Activated CD4-positive, alpha-beta T cell treated with anti-CD3 and anti-CD28 coated beads for 4 hours (primary cell): ENCODE measurements at regions not wholly inside any gene's neighbourhood (a gene's known extent, or its start where the extent isn't known, plus 50 kb on each side); places are given as distances from the start of the nearest gene placed in this dataset.

Experiments
- DNase-seq, 2 donors: peaks; one replicate each; pipeline ENCODE4 v3.0.0-alpha.2; 2020

- DNase-seq = no peak
Observed at GRCh38 chr9:115262477-115262876, 144.5 kb upstream of the TNC start.

DNA sequence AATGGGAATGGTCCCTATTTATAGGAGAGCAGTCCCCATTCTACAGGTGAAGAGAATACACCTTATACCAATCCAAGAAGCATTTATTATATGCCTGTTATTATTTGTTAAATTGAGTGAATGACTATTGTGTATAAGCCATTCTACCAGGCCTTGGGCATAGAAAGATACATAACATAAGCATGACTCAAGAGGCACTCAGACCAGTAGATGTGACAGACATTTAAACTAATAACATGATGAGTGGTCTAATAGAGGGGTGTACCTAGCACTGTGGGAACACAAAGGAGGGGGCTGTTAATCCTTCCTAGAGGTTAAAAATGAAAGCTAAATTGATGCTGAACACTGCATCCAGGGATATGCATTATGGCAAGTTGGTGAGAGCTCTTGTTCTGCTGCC, 145.0 kb upstream of the TNC start:
- no peak for DNase-seq

GRCh38 chr9:115263371-115264075, 145.6 kb upstream of the TNC start:
- no peak for DNase-seq

DNA sequence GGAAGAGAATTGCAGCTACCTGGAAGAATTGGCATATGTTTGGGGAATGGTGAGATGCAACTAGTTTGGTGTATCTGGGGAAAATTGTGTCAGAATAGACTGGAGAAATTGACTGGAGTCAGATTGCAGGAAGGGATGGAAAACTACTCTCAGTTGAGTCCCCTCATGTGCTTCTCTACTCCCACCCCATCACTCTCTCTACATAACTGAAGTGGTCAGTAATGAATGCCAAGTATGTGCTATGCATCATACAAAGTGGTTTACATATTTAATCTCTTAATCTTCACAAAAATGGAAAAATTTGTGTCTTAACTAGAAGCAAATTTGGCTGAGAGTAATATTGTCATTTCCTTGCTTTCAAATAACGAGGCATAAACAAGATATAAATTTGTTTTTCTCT, 146.4 kb upstream of the TNC start:
- no peak for DNase-seq

DNA sequence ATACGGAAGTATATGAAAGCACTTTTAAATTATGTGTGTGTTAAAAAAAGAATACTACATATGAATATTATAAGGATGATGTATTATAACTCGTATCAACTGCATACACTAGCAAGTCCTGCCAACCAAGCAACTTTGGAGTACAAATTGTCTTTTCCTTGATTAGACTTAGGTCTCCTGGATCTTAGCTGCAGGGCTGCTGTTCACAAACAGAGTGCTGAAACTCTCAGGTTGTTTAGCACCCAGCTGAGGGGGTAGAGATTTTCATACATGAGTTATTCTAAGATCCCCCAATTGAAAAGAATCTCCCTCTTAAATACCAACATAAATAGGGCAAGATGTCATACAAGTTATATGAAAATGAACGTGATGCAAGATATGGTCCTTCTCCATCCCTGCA, 149.8 kb upstream of the TNC start:
- DNase-seq = no peak

GRCh38 chr9:115275753-115276152, 157.8 kb upstream of the TNC start:
- DNase-seq = no peak

- DNase-seq = no peak
Observed at GRCh38 chr9:115276621-115277020, 158.7 kb upstream of the TNC start.

DNA sequence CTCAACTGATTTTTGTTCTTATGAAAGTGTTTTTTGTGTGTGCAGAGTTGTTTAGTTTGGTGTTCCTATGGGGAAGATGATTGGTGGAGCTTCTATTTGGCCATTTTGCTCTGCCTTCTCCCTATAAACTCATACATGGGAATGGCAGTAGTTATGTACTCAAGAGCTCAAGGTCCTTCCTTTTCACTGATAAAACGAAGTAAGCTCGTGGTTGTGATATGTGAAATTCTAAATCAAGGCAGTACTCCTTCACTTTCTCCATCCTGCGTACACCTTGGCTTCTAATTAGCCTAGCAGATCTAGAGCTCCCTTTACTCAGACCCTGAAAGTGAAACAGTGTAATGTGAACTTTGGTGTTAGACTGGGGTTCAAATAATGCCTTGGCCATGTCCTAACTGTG, 159.3 kb upstream of the TNC start:
- DNase-seq = no peak

DNA sequence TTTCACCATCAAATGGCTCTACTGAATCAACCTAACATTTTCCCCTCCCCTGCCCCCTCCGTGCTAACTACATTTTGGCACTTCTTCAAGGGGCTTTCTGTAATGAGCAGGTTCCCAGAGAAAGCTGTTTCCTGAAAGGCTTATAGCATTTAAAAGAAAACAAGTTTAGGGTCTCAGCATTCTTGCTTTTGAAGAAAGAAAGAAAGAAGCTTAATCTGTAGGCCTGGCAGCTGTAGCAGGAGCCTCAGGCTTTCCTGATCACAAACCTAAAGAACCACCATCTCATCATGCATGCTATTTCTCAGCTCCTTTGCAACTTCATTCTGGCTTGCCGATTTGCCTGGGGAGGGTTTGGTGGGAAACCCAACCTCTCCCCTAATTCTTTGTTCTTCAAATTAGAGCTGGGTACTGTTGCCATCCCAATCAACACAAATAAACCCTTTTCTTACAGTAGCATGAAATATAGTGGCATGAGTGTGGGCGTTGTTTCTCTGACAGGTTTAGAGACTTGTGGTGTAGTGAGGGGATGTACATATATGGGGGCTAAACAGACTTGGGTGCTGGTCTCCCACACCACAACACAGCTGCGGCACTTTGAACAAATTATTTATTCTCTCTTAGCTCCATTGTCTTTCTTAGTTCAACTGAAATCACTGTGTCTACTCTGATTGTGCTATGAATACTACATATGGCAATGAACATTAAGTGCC, 160.5 kb upstream of the TNC start:
- no peak for DNase-seq

- no peak for DNase-seq
Observed at GRCh38 chr9:115283395-115283794, 165.4 kb upstream of the TNC start.

DNA sequence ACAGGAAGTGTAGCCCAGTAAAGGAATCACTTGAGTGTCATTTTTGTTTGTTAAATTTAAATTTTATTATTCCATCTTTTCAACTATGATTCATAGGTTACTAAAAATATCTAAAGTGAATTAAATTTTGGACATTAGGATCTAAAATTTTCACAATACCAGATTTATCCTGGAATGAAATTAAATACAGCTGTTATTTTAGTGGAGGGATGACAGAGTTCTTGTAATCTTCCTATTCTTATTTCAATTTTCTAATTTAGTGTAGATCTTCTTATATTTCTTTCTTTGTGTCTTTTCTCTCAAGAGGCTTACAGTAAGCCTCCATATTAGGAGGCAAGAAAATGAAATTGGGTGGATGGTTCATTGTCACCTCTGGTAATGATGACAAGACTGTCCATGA, 167.9 kb upstream of the TNC start:
- no peak for DNase-seq

- no peak for DNase-seq
Observed at GRCh38 chr9:115286411-115286810, 168.5 kb upstream of the TNC start.

GRCh38 chr9:115289757-115290208, 171.8 kb upstream of the TNC start:
- no peak for DNase-seq

DNA sequence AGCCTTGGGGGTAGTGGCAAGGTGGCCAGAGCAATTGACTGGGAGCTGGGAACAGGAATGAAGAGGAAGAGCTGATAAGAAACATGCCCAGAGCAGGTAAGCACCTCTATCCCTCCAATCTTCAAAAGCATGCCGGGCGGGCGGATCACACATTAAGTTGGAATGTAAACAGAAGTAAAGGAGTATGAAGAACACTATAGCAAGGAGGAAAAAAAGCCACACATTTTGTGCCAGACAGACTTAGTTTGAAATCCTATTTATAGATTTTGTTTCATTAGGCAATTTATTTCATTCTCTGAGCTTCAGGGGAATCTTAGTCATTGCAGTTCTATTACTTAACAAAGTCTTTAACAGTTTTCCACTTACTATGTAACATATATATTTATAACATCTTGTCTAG, 173.9 kb upstream of the TNC start:
- no peak for DNase-seq

DNA sequence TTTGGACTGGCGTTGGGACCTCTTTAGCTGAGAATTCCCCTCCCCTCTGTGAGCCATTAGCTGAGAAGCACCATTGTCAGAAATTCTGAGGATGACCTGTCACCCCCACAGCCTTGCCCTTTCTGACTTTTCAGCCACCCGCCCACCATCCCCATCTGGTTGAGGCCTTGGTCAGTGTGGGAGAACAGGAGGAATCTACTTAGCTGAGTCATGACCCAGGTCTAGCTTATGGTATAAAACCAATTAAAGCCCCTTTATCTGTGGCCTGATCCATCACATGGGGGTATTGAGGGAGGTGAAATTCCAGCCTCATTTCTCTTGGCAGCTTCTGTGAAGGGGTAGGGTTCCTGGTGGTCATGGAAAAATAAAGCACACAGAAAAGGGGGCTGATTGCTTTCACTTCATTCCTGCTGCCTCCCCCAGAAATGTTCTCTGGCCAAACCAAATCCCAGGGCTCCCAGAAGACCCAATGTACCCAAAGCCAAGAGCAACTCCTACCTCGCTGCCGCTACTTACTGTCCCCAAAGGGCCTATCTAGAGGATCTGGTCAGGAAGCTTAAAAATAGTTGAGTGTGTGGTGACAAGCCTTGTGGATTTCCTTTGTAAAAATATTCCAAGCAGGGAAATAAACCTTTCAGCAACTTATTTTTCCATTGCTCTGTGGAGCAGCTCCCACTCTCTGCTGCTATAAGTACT, 174.8 kb upstream of the TNC start:
- DNase-seq = no peak

- no peak for DNase-seq
Observed at GRCh38 chr9:115295734-115296133, 177.8 kb upstream of the TNC start.

DNA sequence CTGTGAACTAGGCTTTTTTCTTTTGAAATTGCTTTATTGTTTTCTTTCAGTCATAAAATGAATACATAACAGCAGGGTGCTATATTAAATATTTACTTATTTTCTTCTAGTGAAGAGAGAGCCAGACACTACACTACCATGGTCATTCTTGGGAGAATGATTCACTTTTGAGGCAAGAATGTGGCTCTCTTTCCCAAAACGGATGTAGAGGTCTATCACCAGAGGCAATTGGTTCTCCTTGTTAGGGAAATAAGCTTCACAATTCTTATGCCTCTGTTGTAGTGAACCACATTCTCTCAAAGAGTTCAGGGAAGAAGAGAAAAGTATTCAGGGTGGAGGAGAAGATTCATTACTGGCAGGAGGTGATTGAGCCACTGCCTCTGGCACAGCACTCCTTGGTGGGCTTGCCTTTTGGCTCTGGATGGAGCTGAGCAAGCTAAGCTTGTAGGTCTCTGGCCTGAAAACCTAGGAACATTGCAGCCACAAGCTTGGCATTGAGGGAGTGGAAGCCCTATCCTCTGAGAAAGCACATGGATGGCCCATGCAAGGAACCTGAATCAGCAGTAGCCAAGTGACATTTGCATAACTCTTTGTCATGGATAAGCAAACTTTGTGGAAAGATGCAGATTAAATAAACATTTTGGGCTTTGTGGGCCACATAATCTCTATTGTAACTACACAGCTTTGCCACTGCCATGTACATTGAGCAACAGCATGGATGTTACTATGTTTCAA, 179.0 kb upstream of the TNC start:
- DNase-seq = no peak

DNA sequence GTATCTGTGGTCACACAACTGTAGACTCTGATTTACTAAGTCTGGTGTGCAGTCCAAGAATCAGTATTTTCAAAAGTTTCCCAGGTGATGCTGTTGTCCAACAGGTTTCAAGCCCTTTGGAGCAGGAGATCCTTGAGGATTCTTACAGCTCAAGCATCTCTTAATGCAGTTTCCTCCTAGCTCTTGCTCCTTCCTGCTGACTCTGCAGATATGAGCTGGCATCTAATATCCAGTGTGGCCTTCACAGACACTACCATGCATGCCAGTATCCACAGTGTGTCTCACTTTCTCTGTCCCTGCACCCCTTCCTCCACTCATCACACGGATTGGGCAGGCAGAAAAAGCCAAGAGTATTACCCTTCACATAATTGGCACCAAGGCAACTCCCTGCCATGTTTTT, 182.2 kb upstream of the TNC start:
- DNase-seq = no peak

DNA sequence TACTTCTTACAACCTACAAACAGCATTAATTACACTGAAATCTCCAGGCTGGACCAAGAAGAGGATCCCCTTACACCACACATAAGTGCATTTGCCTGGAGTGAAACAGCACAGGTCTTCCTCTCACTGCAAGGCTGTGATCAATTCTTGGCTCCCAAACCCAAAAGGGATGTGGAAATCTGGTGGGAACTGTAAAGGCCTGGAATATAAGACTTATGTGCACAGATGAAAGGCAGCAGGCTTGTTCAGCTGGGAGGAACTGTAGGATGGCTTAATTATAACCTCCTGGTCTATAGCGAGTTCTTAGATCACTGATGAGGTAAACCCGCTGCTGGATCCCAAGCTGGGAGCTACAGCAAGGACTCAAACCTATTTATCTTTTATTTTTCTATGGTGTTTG, 182.9 kb upstream of the TNC start:
- no peak for DNase-seq

DNA sequence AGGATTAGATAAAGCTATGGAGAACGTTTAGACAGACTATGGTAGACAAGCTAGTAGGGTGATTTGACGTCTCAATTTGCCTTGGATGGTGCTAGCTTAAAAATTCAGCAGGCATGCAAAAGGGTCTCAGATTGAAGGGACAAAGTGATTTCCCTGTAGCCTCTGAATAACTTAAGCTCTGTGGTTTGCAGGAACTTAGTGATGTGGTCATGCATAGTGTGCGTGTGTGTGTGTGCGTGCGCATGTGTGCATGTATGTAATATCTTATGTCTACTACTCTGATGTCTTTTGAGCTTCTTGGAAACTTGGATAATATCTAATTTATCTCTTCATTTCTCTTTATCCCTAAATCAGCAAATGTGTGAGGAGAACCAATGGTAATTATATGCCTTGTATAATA, 183.6 kb upstream of the TNC start:
- no peak for DNase-seq

- no peak for DNase-seq
Observed at GRCh38 chr9:115305543-115305942, 187.6 kb upstream of the TNC start.

DNA sequence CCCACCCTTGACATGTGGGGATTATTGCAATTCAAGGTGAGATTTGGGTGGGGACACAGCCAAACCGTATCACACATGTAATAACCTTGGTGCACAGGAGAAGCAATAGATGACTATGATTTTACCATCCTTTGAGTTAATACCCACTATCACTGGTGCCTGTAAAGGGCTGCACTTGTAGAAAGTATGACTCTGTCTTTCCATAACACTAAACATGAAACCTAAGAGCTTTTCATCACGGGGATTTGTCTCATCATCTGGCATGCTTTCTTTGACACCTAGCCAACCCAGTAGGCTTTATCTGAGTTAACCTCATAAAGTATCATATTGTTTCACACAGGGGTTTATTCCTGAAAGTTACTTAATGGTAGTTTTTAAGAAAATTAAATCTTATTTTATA, 188.9 kb upstream of the TNC start:
- DNase-seq = no peak

DNA sequence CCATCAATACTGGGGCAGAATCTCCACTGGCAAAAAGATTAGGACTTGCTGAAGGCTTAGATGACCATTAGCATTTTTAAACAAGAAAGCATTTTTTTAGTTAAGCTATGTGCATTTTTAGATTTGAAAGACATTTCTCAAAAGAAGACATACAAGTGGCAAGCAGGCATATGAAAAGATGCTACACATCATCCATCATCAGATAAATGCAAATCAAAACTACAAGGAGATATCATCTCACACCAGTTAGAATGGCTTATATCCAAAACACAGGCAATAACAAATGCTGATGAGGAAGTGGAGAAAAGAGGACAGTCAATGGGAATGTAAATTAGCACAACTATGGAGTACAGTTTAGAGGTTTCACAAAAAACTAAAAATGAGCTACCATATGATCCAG, 195.6 kb upstream of the TNC start:
- DNase-seq = no peak

DNA sequence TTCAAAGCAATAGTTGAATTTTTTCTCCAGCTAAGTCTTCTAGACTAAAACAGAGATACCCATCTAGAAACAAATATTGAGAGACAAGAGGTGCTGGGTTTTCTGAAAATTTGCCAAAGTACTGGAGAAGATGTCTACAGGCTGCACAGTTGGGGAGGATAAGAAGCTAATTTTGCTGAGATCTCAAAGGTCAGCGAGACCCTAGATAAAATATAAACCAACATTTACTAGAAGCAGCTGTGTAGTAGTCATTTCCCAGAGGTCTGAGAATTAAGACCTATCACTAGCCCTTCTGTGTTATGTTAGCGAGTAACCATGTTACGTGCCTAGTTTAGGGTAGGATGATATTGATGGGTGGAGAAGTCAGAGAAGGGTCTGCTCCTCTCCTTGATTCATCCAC, 208.5 kb upstream of the TNC start:
- DNase-seq = no peak
